Retina (tissue), 1 donor: ENCODE measurements at regions not wholly inside any gene's neighbourhood (a gene's known extent, or its start where the extent isn't known, plus 50 kb on each side); places are given as distances from the start of the nearest gene placed in this dataset.
"Not testable (repeated sequence)": the region's sequence is repeated elsewhere in the genome, so short reads cannot be mapped to it uniquely, and the experiment has no call there.

Experiments used
- DNase-seq: peaks from one replicate; pipeline ENCODE4 v3.0.0-alpha.2; 2016

- no peak for DNase-seq
These were observed 200.1 kb upstream of the HEY2 start for GRCh38 chr6:125549202-125549884.

GRCh38 chr6:125550892-125551291 lies 198.5 kb upstream of the HEY2 start:
- DNase-seq: no peak

GRCh38 chr6:125552819-125553218 lies 196.6 kb upstream of the HEY2 start:
- DNase-seq: no peak

- no peak for DNase-seq
These were observed 195.0 kb upstream of the HEY2 start for GRCh38 chr6:125554456-125554855.

- peak; percentile 29 for DNase-seq
These were observed 191.1 kb upstream of the HEY2 start for GRCh38 chr6:125558241-125558843.

GRCh38 chr6:125558907-125559306 lies 190.5 kb upstream of the HEY2 start:
- DNase-seq: no peak

GRCh38 chr6:125562156-125562555 lies 187.3 kb upstream of the HEY2 start:
- no peak for DNase-seq

GRCh38 chr6:125564941-125565340 lies 184.5 kb upstream of the HEY2 start:
- no peak for DNase-seq

- DNase-seq: no peak
These were observed 182.0 kb upstream of the HEY2 start for GRCh38 chr6:125567407-125567806.

- DNase-seq: no peak
These were observed 180.8 kb upstream of the HEY2 start for GRCh38 chr6:125568609-125569008.

GRCh38 chr6:125570526-125570925 lies 178.9 kb upstream of the HEY2 start:
- no peak for DNase-seq

GRCh38 chr6:125571207-125571755 lies 178.2 kb upstream of the HEY2 start:
- DNase-seq: no peak

GRCh38 chr6:125574604-125575003 lies 174.8 kb upstream of the HEY2 start:
- DNase-seq: no peak

- DNase-seq: no peak
These were observed 172.2 kb upstream of the HEY2 start for GRCh38 chr6:125577124-125577662.

- peak; percentile 63 for DNase-seq
These were observed 164.9 kb upstream of the HEY2 start for GRCh38 chr6:125584468-125584939.

GRCh38 chr6:125585470-125585869 lies 164.0 kb upstream of the HEY2 start:
- no peak for DNase-seq

- no peak for DNase-seq
These were observed 163.4 kb upstream of the HEY2 start for GRCh38 chr6:125586074-125586473.

- DNase-seq: no peak
These were observed 162.8 kb upstream of the HEY2 start for GRCh38 chr6:125586605-125587004.

- DNase-seq: no peak
These were observed 161.5 kb upstream of the HEY2 start for GRCh38 chr6:125587666-125588632.

GRCh38 chr6:125591796-125592195 lies 157.6 kb upstream of the HEY2 start:
- not testable (repeated sequence) for DNase-seq

GRCh38 chr6:125593746-125594145 lies 155.7 kb upstream of the HEY2 start:
- no peak for DNase-seq

- DNase-seq: no peak
These were observed 153.4 kb upstream of the HEY2 start for GRCh38 chr6:125596020-125596419.
